ENCODE measurements at regions not wholly inside any gene's neighbourhood (a gene's known extent, or its start where the extent isn't known, plus 50 kb on each side); places are given as distances from the start of the nearest gene placed in this dataset.
A peak's percentile ranks its signal among the peaks of the same experiment; 100 is the strongest.
"Not testable (repeated sequence)": the region's sequence is repeated elsewhere in the genome, so short reads cannot be mapped to it uniquely, and the experiment has no call there.

DNA sequence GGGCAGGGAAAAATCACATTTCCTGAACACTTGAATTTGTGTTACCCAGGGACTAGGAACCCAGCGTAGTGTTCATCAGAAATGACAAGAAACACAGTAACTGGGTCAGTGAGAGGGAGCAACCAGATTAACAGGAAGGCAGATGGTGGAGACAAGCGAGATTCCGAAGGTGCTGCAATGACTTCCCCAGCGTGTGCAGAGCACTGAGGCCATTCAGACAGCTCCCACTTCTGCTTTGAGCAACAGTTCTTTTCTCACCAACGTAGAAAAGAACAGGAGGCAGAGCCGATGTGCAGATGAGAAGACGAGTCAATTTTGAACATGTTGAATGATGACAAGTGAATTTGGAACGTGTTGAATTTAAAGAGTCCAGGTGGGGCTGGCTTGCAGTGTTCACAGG lies 63.1 kb upstream of the IFNGR1 start:
- intact Hi-C loops (cut with DNase I; ENCODE audit: low total_unique reads): no loop called here
- WGBS, 2 donors: 70 to 82% methylated on average over 8 of the region's 8 CpGs
- no peak for TF ChIP-seq POLR2A (IDR thresholded peaks at IDR 0.05)
- TF ChIP-seq, protein P1, sequence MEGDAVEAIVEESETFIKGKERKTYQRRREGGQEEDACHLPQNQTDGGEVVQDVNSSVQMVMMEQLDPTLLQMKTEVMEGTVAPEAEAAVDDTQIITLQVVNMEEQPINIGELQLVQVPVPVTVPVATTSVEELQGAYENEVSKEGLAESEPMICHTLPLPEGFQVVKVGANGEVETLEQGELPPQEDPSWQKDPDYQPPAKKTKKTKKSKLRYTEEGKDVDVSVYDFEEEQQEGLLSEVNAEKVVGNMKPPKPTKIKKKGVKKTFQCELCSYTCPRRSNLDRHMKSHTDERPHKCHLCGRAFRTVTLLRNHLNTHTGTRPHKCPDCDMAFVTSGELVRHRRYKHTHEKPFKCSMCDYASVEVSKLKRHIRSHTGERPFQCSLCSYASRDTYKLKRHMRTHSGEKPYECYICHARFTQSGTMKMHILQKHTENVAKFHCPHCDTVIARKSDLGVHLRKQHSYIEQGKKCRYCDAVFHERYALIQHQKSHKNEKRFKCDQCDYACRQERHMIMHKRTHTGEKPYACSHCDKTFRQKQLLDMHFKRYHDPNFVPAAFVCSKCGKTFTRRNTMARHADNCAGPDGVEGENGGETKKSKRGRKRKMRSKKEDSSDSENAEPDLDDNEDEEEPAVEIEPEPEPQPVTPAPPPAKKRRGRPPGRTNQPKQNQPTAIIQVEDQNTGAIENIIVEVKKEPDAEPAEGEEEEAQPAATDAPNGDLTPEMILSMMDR (IDR thresholded peaks at IDR 0.05): no peak

DNA sequence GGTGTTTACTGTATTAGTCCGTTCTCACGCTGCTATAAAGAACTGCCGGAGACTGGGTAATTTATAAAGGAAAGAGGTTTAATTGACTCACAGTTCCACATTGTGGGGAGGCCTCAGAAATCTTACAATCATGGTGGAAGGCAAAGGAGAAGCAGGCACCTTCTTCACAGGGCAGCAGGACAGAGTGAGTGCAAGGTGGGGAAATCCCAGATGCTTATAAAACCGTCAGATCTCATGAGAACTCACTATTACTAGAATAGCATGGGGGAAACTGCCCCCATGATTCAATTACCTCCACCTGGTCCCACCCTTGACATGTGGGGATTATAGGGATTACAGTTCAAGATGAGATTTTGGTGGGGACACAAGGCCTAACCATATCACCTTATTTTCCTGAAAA lies 60.1 kb upstream of the IFNGR1 start:
- DNase-seq; H3K9me3 ChIP-seq; H3K4me1 ChIP-seq; H3K27me3 ChIP-seq; H3K36me3 ChIP-seq (ENCODE audit: low read depth, missing control alignments); H3K27ac ChIP-seq; H3K4me3 ChIP-seq: not testable (repeated sequence)
- intact Hi-C loops (cut with DNase I; ENCODE audit: low total_unique reads): loop anchor here (5.0 kb wide), 1 partner anchor 92 kb away; no protein-coding TSS in a partner anchor
- WGBS, 2 donors: 89 to 94% methylated on average over 4 of the region's 4 CpGs

More for the DNA sequence above, 63.1 kb upstream of the IFNGR1 start:
- DNase-seq: no peak
- Histone ChIP-seq H3K4me3 (no peak overlapping the region), H3K36me3 (ENCODE audit: low read depth, missing control alignments) (no peaks in the 10 kb centered on the region), H3K4me1 (no peaks in the 10 kb centered on the region), H3K27me3 (no peaks in the 10 kb centered on the region), H3K9me3 (no peaks in the 10 kb centered on the region), H3K27ac (no peak overlapping the region)

DNA sequence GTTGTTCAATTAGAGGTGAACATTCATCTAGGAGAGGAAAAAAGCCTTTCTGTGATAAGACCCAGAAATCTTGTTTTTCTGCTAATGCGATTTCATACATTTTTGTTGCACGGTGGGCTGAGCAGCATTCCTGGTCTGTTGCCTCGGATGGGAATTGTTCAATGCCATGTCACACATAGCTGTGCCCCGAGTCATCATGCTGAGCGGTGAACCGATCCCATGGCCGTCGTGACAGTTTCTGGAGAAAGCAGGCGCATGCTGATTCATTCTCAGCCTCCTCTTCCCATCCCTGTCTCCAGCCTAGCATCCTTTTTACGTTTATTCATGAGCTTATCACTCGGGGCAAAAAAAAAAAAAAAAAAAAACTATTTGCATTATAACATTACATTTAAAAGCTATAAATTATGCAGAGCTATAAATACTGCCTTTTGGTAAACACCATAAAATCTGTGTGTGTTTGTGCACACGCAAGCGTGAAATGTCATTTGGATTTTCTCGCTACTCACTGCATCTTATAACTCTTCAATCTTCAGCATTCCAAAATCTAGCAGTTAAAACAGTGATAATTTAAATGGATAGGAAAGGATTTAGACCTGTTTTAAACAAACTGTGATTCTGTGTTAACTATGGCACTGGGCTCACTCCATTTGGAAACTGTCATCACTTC lies 58.9 kb upstream of the IFNGR1 start:
- Histone ChIP-seq H3K4me1 (no peaks in the 10 kb centered on the region), H3K27ac (no peak overlapping the region), H3K4me3 (no peak overlapping the region), H3K27me3 (no peaks in the 10 kb centered on the region), H3K36me3 (ENCODE audit: low read depth, missing control alignments) (no peaks in the 10 kb centered on the region), H3K9me3 (no peaks in the 10 kb centered on the region)
- no peak for DNase-seq
- TF ChIP-seq, protein P1 (IDR thresholded peaks at IDR 0.05): no peak
- TF ChIP-seq POLR2A (IDR thresholded peaks at IDR 0.05): no peak
- 72 to 82% methylated on average over 14 of the region's 14 CpGs for WGBS, 2 donors
- intact Hi-C loops (cut with DNase I; ENCODE audit: low total_unique reads): loop anchor here (5.0 kb wide), 1 partner anchor 91 kb away; no protein-coding TSS in a partner anchor

DNA sequence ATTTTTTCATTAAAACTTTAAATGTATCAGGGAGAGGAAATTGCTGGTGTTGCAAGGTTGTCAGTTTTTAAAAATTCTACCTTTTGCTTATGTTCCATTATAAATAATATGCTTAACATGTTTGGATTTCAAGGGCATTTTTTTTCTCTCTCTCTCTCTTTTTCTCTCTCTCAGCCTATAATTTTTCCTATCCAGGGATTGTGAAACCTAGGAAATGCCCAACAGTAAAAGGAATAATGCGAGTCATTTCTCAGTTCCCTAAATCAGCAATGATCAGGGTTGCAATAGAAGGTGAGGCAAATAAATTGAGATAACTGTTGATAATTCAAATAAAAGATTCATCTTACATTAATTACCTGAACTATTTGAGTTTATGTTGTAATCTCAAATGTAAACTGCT lies 53.2 kb upstream of the IFNGR1 start:
- intact Hi-C loops (cut with DNase I; ENCODE audit: low total_unique reads): no loop called here
- Histone ChIP-seq H3K4me1 (no peaks in the 10 kb centered on the region), H3K9me3 (no peaks in the 10 kb centered on the region), H3K4me3 (no peak overlapping the region), H3K27me3 (no peaks in the 10 kb centered on the region), H3K27ac (no peak overlapping the region), H3K36me3 (ENCODE audit: low read depth, missing control alignments) (no peaks in the 10 kb centered on the region)
- WGBS, 2 donors: 86 to 91% methylated on average over 1 of the region's 1 CpG
- TF ChIP-seq, protein P1 (IDR thresholded peaks at IDR 0.05): no peak
- no peak for TF ChIP-seq POLR2A (IDR thresholded peaks at IDR 0.05)
- DNase-seq: no peak

DNA sequence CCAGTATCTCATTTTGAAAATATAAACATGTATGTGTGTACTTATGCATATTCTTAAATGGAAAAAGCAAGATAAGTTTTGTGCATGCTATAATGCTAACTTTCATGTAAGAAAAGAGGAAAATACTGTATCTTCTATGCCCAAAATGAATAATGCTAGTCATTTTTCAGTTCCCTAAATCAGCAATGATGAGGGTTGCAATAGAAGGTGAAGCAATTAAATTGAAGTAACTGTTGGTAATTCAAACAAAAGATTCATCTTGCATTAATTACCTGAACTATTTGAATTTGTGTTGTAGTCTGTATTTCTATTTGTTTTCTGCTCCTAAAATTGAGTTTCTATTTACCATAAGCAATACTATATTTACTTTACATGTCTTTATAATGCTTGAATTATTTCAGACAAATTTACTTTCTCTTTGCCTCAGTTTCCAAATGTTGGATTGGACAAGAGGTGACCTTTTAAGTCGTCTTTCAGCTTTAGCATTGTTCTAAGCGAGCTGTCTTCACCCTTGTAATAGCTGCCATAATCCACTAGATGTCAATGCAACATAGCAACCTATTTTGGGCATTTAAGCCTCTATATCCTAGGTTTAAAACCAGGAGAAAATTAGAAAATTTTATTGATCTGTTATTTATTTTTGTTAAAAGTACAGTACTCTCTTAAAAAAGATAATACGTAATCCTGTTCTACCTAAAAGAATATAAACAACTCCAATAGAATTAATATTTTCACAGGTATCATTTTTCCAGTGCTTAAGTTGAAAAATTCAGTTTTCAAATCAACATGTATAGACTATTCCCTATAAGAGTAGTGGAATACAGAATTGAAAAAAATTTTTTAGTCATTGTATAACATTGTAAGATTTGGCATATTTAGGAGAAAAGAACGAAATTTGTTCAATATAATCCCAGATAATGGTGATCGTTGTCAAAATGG lies 52.3 kb upstream of the IFNGR1 start:
- intact Hi-C loops (cut with DNase I; ENCODE audit: low total_unique reads): no loop called here
- 48 to 53% methylated on average over 5 of the region's 5 CpGs for whole genome bisulfite sequencing, 2 donors
- DNase-seq: no peak
- Histone ChIP-seq H3K4me3 (no peak overlapping the region), H3K9me3 (no peaks in the 10 kb centered on the region), H3K4me1 (no peaks in the 10 kb centered on the region), H3K27me3 (no peaks in the 10 kb centered on the region), H3K27ac (no peak overlapping the region), H3K36me3 (ENCODE audit: low read depth, missing control alignments) (no peaks in the 10 kb centered on the region)
- no peak for TF ChIP-seq POLR2A (IDR thresholded peaks at IDR 0.05)
- TF ChIP-seq, protein P1 (IDR thresholded peaks at IDR 0.05): peak; percentile 70 to 74 (median 74)

Measured in testis (tissue), 2 donors.